Upper lobe of left lung (tissue), 6 donors: ENCODE measurements at regions not wholly inside any gene's neighbourhood (a gene's known extent, or its start where the extent isn't known, plus 50 kb on each side); places are given as distances from the start of the nearest gene placed in this dataset.

ENCODE experiments used
- ATAC-seq, 2 donors: fragments of 200-7000 bp; cut with Tn5 transposase; one replicate each; pipeline ENCODE4 v1.9.1; 2022; ENCODE audit warnings: mild to moderate bottlenecking in 2 of 2, moderate library complexity in 2 of 2; ENCODE audit not compliant: low FRiP score in 2 of 2
- DNase-seq, 2 donors: peaks; one replicate each; pipeline ENCODE4 v3.0.0-alpha.2; 2019 to 2020
- H3K27ac ChIP-seq, 4 donors: fragments of 200-600 bp; sonication (generic); one replicate each; pipeline ENCODE4 v1.5.1; 2016 to 2019
- H3K27me3 ChIP-seq, 4 donors: fragments of 200-600 bp; sonication (generic); one replicate each; pipeline ENCODE4 v1.5.1; 2017 to 2019
- H3K36me3 ChIP-seq, 4 donors: fragments of 200-600 bp; sonication (generic); one replicate each; pipeline ENCODE4 v1.5.1; 2016 to 2019
- H3K4me1 ChIP-seq, 4 donors: fragments of 200-600 bp; sonication (generic); one replicate each; pipeline ENCODE4 v1.5.1; 2018 to 2019
- H3K4me3 ChIP-seq, 4 donors: fragments of 200-600 bp; sonication (generic); one replicate each; pipeline ENCODE4 v1.5.1; 2017 to 2019; ENCODE audit warnings: mild to moderate bottlenecking in 2 of 4, moderate library complexity in 1 of 4
- H3K9me3 ChIP-seq, 4 donors: fragments of 200-600 bp; sonication (generic); one replicate each; pipeline ENCODE4 v1.5.1; 2018 to 2019
- EP300 ChIP-seq, 4 donors: sonication (generic); formaldehyde crosslinking; IDR thresholded peaks; one replicate each; pipeline ENCODE4 v1.5.1; 2017; ENCODE audit warnings: antibody characterized with exemption in 4 of 4, control low read depth in 2 of 4
- POLR2A ChIP-seq, 4 donors: fragments of 450-650 bp; IDR thresholded peaks; one replicate each; pipeline ENCODE4 v1.5.1; 2016 to 2017; ENCODE audit warnings: antibody characterized with exemption in 4 of 4, mild to moderate bottlenecking in 2 of 4
- POLR2AphosphoS5 ChIP-seq, 2 donors: sonication (generic); formaldehyde crosslinking; IDR thresholded peaks; one replicate each; pipeline ENCODE4 v1.5.1; 2017; ENCODE audit warnings: antibody characterized with exemption in 2 of 2
- whole genome bisulfite sequencing, 2 donors: methylation state at CpG; one replicate each; pipeline ENCODE4 v1.1.5; 2017 to 2018; 5-methylcytosine and 5-hydroxymethylcytosine counted together
- TF ChIP-seq, protein P1 (sequence below), 6 experiments: fragments of 450-650 bp in 4 of 6; fragments of 200-600 bp in 2 of 6; sonication (generic) in 2 of 6; IDR thresholded peaks; one replicate each; pipeline ENCODE4 v1.5.1; 2016 to 2019; ENCODE audit warnings: antibody characterized with exemption in 6 of 6
- donor health status: DM: no; HTN: no; CAD: no; lungs with moderate emphysema.
- donor health status: DM: no; HTN: yes; CAD: no; lungs with severe emphysema.

- H3K36me3 ChIP-seq, result no peaks in the 10 kb centered on the region
- WGBS, 2 donors, result 74 to 79% methylated on average over 1 of the region's 1 CpG
- ATAC-seq, result no peak
- TF ChIP-seq POLR2A (IDR thresholded peaks at IDR 0.05), result no peak
- DNase-seq, result no peak
- H3K9me3 ChIP-seq, result peaks cover 0 to 3% (median 0%) of the 10 kb centered on the region in 4 donors
- H3K27ac ChIP-seq, result no peak overlapping the region
- no peaks in the 10 kb centered on the region for H3K4me1 ChIP-seq
- no peaks in the 10 kb centered on the region for H3K27me3 ChIP-seq
- no peak overlapping the region for H3K4me3 ChIP-seq
Measured at GRCh38 chr10:56085406-56086122, 275.5 kb downstream of the ZWINT start.

GRCh38 chr10:56082169-56082568 is 278.9 kb downstream of the ZWINT start:
- TF ChIP-seq POLR2AphosphoS5 (IDR thresholded peaks at IDR 0.05) (no peak), POLR2A (IDR thresholded peaks at IDR 0.05) (no peak), EP300 (IDR thresholded peaks at IDR 0.05) (no peak)
- TF ChIP-seq, protein P1, sequence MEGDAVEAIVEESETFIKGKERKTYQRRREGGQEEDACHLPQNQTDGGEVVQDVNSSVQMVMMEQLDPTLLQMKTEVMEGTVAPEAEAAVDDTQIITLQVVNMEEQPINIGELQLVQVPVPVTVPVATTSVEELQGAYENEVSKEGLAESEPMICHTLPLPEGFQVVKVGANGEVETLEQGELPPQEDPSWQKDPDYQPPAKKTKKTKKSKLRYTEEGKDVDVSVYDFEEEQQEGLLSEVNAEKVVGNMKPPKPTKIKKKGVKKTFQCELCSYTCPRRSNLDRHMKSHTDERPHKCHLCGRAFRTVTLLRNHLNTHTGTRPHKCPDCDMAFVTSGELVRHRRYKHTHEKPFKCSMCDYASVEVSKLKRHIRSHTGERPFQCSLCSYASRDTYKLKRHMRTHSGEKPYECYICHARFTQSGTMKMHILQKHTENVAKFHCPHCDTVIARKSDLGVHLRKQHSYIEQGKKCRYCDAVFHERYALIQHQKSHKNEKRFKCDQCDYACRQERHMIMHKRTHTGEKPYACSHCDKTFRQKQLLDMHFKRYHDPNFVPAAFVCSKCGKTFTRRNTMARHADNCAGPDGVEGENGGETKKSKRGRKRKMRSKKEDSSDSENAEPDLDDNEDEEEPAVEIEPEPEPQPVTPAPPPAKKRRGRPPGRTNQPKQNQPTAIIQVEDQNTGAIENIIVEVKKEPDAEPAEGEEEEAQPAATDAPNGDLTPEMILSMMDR (IDR thresholded peaks at IDR 0.05), result no peak
- ATAC-seq (no peak), DNase-seq (no peak)
- Histone ChIP-seq H3K4me1 (no peaks in the 10 kb centered on the region), H3K27me3 (no peaks in the 10 kb centered on the region), H3K27ac (no peak overlapping the region), H3K9me3 (peaks cover 0 to 3% (median 0%) of the 10 kb centered on the region in 4 donors), H3K4me3 (no peak overlapping the region), H3K36me3 (no peaks in the 10 kb centered on the region)
- WGBS, 2 donors, result 85 to 86% methylated on average over 3 of the region's 3 CpGs

GRCh38 chr10:56068473-56069263 is 292.4 kb downstream of the ZWINT start:
- WGBS, 2 donors, result 80 to 81% methylated on average over 7 to 12 of the region's 12 CpGs
- Histone ChIP-seq H3K36me3 (no peaks in the 10 kb centered on the region), H3K4me3 (no peak overlapping the region), H3K4me1 (no peaks in the 10 kb centered on the region), H3K9me3 (no peaks in the 10 kb centered on the region), H3K27ac (no peak overlapping the region), H3K27me3 (no peaks in the 10 kb centered on the region)
- ATAC-seq, result peak; percentile 28 to 51
- peak in 1 of 2 donors; percentile 6 for DNase-seq
- TF ChIP-seq, protein P1 (IDR thresholded peaks at IDR 0.05), result no peak
- TF ChIP-seq POLR2AphosphoS5 (IDR thresholded peaks at IDR 0.05) (no peak), POLR2A (IDR thresholded peaks at IDR 0.05) (no peak), EP300 (IDR thresholded peaks at IDR 0.05) (no peak)

DNA sequence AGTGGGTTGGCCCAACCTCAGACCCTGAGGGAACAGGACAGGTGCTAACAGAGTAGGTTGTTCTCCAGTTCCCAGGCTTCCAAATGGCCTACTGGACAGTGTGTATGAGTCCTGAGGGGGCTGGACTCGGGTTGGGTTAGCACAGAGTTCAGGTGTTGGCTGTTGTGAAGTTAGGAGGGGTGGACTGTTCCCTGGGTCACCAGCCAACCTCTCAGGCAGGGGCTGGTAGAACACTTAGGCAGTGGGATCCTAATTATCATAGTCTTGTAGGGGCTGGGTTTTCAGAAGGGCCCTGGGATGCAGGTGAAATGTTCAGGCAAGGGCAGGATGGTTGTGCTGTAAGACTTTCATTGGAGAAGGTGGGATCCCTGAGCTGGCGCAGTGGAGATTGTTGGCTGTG is 293.0 kb downstream of the ZWINT start:
- TF ChIP-seq POLR2AphosphoS5 (IDR thresholded peaks at IDR 0.05) (no peak), EP300 (IDR thresholded peaks at IDR 0.05) (no peak), POLR2A (IDR thresholded peaks at IDR 0.05) (no peak)
- TF ChIP-seq, protein P1 (IDR thresholded peaks at IDR 0.05), result no peak
- 43 to 75% methylated on average over 1 to 2 of the region's 2 CpGs for WGBS, 2 donors
- H3K9me3 ChIP-seq, result no peaks in the 10 kb centered on the region
- no peak overlapping the region for H3K27ac ChIP-seq
- DNase-seq (no peak), ATAC-seq (no peak)
- H3K27me3 ChIP-seq, result no peaks in the 10 kb centered on the region
- no peaks in the 10 kb centered on the region for H3K36me3 ChIP-seq
- H3K4me1 ChIP-seq, result no peaks in the 10 kb centered on the region
- H3K4me3 ChIP-seq, result no peak overlapping the region

GRCh38 chr10:56063642-56064041 is 297.4 kb downstream of the ZWINT start:
- 72 to 83% methylated on average over 1 of the region's 1 CpG for WGBS, 2 donors
- H3K4me1 ChIP-seq, result no peaks in the 10 kb centered on the region
- no peaks in the 10 kb centered on the region for H3K9me3 ChIP-seq
- no peak for ATAC-seq
- TF ChIP-seq POLR2AphosphoS5 (IDR thresholded peaks at IDR 0.05) (no peak), EP300 (IDR thresholded peaks at IDR 0.05) (no peak), POLR2A (IDR thresholded peaks at IDR 0.05) (no peak)
- TF ChIP-seq, protein P1 (IDR thresholded peaks at IDR 0.05), result no peak
- DNase-seq, result no peak
- no peak overlapping the region for H3K4me3 ChIP-seq
- H3K27ac ChIP-seq, result no peak overlapping the region
- no peaks in the 10 kb centered on the region for H3K27me3 ChIP-seq
- H3K36me3 ChIP-seq, result no peaks in the 10 kb centered on the region
